EH (cell line): ENCODE measurements at regions not wholly inside any gene's neighbourhood (a gene's known extent, or its start where the extent isn't known, plus 50 kb on each side); places are given as distances from the start of the nearest gene placed in this dataset.

ENCODE experiments used
- DNase-seq: peaks from one replicate; pipeline ENCODE4 v3.0.0-alpha.2; 2015; ENCODE audit warnings: low read depth

DNA sequence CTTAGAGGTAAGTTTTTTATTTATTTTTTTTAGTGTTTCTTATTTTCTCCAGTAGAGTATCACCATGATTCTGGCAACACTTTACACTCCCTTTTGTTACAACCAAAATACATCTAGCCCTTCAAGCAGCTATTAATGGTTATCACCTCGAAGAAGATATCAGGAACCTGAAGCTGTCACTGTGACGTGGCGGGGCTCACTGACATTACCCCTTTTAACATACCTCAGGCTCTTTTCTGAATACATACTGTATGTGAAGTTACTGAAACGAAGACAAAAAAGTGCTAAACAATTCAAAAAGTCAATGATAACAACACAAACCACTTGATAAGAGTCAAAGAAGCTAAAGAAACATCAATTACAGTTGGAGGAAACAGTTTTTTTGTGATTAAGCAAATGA lies 1218.7 kb downstream of the EFNB2 start:
- DNase-seq = no peak

DNA sequence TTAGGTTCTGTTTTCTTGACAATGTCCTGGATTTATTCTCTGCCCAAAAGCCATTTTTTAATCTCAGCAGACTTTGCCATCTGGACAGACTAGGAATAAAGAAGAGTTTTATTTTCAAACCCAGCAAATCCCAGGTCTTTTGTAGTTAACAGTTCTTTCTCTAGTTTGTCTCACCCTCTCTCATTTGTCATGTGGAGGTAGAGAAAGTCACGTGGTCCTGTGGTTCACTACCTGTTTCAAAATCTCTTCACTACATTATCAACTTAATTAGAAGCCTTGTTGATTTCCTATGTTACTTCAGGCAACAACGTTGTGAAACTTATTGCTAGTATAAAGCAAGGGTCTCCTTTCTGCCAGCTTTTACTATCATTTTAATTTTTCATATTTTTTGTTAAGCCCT lies 1222.6 kb downstream of the EFNB2 start:
- no peak for DNase-seq

DNA sequence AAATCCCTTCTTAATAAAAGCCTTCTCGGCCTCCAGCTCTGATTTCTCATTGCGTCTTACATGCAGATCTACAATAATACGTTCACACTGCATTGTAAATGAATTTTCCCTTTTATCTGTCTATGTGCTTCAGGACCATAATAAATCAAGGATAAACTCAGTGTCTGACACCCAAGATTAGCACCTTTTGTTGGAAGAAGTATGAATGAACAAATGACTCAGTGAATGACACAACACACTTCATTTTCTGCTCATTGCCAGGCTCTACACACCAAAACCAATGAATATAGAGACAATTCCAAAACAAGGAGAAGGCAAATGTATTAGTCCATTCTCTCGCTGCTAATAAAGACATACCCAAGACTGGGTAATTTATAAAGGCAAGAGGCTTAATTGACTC lies 1224.4 kb downstream of the EFNB2 start:
- no peak for DNase-seq

DNA sequence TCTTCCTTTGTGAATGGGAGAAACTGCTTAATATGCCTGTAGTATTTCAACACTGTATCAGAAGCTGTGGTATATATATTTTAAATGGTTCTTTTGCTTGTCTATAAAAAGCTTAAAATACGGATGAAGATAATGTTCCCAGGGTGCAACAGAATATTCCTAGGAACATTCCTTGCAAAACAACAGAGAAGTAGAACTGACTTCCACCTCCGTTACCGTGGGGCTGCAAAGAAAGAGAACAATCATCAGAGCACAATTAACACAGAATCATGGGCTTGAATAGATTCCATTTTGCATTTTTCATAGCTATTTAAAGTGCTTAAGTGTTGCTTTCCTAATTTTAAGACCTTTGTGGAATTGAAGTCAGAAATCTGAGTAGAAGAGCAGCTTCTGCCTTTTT lies 1227.7 kb downstream of the EFNB2 start:
- no peak for DNase-seq

DNA sequence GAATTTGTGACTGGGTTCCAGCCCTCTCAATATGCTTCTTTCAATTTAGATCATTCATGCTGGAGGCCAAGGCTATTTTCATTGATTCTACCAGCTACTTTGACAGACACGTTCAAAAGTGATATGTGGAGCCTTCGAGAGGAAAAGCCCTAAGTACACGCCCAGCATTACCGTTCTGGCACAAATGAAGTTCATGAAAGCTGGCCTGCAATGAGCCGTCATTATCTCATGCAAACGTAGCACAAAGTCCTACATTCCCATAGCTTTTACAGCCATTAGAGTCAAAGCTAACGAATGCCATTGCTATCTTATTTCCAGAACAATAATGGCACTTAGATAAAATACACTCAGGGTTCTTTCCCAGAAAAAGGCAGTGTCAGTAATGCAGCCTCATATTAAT lies 1237.6 kb downstream of the EFNB2 start:
- no peak for DNase-seq

DNA sequence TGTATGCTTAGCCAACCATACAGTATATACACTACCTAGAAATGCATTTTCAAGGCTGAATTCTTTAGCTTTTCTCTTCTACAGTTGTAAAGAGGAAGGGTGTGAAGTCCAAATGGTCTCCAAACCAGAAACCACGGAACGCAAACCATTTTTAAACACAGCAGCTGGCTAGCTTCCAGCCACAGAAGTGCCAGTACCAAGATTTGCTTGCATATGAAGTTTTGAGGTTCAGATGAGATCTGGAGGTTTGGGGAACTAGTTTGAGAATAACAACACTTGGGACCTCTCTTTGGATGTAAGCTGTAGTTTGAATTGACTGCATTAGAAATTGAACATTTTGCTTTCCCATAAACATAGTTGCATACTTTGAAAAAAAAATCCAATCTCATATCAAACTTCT lies 1243.5 kb downstream of the EFNB2 start:
- no peak for DNase-seq

DNA sequence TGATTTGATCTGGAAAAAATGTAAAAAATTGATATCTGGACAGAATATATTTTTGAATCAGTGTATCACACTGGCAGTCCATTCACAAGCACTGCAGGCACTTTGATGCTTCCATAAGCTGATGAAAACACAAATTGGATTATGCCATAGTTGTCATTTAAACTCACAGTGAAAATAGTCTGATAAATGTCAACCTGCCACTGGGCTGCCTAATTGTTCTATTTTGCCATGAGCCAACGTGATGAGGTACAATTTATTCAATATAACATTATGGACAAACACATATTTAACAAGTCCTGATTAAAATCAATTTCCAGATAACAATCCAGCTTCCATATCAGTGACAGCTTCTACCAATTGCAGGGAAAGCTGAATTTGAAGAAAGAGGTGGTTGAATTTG lies 1244.9 kb downstream of the EFNB2 start:
- DNase-seq = no peak

DNA sequence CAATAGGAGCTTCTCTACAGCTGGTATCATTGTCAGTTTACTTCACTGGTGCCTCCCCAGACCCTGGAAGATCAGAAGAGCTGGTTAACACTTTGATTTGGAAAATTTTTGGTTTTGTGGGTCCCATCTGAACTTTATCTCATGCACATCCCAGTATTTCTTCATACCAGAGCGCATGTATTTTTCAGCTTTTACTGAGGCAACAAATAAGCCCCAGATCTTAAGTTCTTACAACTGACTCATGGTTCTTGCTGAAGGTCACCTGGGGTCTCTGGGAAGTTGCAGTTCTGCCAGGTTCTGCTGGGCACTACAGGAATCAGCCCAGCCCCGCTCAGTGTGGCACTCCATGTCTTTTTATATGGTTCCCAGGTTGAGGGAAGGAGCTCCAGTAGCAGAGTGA lies 1249.9 kb downstream of the EFNB2 start:
- DNase-seq = no peak

DNA sequence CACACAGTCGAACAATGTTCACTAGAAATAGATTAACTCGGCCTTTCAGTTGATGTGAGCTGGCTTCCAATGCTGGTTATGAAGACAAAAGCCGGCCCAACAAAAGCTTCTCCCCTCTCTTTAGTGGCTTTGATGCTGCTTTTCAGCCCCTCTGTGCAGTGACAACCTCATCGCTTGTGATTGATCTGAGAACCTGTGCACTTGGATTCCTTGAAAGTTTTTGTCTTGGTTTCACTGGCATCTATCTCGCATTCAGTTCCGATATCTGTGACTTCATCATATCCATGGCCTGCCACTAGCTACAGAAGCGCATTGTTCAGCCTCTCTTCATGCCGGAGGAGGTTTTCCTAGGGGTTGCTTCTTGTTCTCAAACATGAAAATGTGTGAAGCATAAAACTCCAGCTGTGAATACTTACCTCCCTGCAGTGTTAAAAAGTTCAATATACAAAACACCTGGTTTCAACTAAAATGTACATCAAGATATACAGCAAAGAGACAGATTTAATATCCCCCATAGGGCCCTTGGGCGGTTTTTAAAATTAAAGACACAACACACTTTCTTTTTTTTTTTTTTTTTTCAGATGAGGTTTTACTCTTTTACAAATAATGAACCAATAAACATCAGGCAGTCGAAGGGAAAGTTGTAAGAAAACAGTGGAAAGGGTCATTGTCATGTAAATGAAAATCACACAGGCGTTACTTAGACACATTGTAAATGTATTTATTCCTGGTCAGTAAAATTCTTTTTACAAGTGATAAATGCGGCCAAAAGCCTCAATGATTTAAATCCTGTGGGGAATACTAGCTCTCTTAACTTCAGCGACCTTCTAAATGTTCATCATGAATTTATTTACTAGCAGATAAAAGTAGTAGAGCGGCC lies 1252.8 kb downstream of the EFNB2 start:
- DNase-seq = no peak

DNA sequence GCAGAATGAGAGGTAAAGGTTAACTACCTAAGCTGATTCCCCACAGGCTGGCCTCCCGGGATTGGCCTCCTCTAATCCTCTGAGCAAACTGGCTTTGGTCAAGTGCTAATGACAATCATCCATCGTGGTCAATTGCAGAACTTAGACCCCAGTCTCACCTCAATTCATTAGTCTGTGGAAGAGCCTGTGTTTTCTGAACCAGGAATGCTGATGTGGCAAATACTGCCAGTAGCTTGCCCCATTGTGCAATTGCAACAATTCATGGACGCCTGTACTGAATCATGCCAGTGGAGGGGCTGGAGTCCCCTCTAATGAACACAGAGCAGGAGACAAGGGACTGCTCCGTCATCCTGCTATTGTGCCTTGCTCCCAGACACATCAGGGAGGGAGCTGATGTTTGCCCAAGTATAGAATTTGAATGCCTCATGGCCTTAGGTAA lies 1256.5 kb downstream of the EFNB2 start:
- no peak for DNase-seq

DNA sequence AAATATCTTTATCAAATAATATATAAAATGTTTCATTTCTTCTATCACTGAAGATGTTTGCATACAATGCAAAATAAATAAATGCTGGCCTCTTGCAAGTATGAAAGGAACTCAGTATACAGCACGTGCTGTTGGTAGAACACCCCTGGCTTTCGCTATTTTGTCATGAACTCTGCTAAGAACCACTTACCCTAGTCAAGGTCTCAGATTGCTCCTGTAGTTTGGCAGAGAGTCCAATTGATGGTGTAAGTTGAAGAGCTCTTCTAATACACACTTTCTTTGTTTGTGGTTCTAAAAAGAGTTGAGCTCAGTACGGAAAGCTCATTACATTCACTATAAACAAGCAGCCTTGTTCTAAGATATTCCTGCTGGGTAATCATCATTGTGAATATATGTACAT lies 1258.9 kb downstream of the EFNB2 start:
- DNase-seq = no peak

DNA sequence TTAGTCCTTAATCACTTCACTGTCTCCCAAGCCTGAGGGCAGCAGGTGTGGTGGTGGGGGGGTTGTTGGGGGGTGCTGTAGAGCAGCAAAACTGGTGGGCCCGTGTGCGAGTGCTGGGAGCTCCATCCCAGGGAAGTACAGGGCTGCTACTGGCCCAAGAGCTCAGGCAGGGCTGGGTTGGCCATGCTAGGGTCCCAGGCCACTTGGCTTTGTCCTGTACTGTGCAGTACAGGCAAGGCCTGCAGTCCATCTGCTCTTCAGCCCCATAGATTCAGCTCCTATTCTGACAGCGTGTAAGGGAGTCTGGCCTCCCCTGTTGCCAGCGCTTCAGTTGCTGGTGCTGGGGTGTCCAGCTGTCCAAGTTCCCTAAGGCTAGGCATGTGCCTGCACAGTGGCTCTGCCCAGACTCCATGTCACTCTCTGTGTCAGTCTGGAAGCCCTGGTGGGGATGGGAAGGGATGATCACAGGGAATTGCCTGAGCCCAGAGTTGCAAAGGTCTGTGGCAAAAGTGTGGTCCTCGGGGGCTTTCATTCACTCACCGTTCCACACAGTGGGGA lies 1261.7 kb downstream of the EFNB2 start:
- no peak for DNase-seq

DNA sequence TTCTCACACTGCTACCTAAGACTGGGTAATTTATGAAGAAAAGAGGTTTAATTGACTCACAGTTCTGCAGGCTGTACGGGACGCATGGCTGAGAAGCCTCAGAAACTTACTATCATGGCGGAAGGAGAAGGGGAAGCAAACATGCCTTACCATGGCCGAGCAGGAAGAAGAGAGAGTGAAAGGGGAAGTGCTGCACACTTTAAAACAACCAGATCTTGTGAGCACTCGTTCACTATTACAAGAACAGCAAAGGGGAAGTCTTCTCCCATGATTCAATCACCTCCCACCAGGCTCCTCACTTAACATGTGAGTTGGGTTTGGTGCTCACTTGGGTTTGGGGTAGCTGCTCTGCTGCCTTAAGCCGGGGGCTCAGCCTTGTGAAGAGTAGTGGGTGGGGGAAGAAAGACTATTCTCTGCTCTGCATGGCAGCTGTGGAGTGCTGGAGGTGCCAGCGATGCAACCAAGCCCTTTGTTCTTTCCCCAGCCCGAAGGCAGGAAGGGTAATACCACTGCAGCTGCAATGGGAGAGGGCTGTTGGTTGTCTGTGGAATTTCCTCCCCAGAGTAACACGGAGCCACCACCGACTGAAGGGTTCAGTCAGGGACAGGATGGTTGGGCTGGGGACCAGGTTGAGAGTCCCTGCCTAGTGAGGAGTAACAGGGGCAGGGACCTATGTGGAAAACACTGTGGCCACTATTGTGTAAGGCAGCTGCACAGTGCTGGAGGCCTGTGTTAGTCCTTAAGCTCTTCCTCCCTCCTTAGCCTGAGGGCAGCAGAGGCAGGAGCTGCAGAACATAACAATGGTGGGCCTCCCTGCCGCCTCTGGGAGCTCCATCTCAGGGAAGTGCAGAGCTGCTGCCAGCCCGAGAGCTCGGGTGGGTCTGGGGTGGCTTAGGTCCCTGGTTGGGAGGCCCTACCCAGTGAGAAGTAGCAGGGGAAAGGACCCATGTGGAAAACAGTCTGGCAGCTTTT lies 1262.5 kb downstream of the EFNB2 start:
- peak; percentile 4 for DNase-seq

DNA sequence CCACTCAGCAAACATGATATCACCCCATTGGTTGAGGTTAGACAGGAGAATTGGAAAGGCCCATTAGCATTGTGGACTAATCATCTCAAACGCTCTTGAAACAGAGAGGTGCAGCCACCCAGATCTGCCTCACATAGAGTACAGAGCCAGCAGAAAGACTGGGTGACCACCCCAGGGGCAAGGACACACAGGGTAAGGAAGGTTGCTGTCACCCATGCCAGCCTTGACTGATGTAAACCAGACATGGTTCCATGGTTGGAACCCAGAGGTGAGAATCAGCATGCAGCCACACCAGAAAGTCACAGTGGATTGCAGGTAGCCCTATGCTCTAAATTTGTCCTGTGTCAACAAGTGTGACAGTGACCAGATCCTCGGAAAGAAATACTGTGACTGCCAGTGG lies 1268.8 kb downstream of the EFNB2 start:
- no peak for DNase-seq

DNA sequence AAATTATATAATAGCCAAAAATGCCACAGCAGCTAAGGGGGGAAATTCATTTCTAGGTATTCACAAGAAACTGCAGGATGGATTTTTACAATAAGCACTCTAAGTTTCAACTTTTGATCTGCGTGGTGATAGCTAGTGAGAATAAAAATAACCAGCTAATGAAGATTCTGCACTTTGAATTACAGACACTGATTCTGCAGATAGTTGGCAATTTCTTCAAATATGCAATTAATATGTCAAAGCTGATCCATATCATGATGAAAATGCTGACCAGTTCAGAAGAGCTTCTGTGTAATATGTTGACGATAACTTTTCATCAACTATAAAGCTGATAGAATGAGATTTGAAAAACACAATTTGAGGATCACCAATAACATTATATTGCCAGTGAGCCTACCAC lies 1272.9 kb downstream of the EFNB2 start:
- DNase-seq = no peak

DNA sequence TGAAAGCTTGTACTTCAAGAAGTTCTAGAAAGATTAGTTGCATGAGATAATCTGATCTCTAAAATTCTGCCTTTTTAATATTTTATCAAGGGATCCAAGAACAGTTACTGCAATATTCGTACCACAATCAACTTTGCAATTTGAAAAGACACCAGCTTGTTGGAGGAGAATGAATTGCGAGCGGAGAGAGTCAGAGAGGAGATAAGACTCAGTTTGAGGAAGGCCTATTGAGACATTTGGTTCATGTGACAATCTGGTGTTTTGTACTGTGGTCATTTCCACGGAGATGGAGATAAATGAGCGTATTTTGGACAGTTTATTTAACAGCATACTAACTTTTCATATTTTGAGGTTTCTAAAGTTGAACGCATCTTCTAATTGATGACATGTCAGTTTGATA lies 1276.0 kb downstream of the EFNB2 start:
- no peak for DNase-seq

DNA sequence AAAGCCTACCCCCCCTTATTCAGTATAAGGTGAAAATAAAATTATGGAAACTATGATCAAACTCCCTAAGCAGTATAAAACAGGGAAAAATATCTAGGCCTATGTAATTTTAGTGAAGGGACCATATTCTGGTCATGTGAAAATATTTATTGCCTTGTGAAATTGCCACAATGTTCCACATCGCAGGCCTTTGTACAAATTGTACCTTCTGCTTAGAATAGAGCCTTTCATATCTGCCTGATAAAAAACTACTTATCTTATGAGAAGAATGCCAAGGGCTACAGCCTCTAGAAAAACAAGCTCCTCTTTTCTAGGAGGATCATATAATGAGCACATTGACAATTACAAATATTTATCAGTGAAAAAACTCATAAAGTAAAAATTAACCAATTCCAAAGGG lies 1280.0 kb downstream of the EFNB2 start:
- no peak for DNase-seq

DNA sequence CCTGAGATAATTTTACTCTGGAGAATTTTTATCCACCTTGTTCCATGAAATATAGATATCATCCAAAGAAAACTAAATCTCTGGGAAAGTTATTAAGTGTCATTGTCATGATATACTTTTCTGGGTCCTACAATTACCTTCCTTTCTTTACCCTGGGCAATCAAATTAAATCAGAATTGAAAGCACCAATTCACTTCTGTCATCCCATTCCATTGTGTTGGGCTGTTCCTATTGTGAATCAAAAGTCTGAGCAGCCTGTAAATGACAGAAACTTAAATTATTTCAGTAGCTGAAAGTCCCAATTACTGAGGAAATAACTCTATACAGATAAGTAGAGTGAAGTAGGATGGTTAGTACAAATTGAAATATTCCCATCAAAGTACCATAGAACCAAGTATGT lies 1284.2 kb downstream of the EFNB2 start:
- DNase-seq = no peak

DNA sequence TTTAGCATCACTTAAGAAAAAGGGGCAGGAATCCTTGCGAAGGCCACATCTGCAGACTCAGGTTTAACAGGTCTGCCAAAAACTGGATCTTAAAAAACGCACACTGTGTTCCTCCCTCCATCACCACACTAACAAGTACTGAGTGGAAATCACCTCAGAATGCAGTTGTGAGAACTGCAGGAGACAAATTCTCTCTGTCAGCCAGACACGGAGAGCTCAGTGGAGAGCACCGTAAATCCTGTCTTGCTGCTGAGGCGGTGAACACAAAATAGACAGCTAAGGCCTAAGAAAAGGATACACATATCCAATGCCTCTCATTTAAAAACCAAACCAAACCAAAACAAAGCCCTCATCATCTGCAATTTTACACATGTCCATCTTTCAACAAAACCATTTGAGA lies 1287.6 kb downstream of the EFNB2 start:
- DNase-seq = no peak

DNA sequence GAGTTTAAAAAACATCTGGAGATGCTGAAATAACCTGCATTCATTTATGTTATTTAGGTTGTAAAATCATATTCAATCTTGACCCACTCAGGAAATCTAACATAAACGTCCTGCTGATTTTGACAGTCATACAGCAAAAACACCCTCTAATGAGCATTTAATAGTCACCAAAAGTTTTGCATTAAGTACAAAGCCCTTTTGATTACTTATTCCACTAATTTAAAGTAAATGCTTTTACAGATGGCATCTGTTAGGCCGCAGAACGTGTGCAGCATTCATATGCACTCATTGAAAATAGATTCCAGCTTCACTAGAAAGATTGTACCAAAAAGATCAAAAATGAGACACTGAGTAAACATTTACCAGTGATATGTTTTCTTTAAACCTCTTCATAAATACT lies 1295.1 kb downstream of the EFNB2 start:
- no peak for DNase-seq

DNA sequence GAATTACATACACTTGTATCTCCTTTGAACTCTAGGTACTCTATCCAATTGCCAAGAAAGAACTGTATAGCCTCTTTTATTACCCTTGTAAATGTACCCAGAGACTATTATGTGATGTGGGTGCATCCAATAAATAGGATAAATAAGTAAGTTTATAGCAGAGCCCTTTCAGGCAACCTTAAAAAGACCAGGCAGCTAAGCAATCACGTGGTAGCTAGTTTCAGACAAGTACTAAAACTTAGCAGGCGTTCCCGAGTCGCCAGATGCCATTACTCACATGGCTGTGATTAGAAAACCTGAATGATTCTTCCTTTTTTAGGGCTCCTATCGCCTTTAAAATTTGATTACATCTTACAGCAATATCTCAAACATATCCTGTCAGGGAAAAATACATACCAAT lies 1303.0 kb downstream of the EFNB2 start:
- DNase-seq = peak; percentile 17

DNA sequence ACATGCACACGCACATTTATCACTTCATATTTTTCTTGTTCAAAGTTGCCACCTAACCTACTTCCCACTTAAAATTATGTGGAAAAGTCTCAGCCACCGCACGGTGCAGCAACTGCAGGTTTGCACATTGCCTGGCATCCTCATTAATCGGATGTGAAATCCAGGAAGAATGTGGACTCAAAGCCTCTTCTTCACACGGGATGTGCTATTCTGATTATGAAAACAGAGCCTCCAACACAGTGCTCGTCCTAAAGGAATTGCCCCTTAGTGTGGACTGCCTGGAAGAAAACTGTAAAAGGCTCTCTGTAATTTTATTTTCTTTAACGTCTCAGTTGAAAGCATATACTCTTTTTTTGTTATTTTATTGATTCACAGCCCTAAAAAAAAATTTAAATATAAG lies 1303.5 kb downstream of the EFNB2 start:
- DNase-seq = peak; percentile 16

DNA sequence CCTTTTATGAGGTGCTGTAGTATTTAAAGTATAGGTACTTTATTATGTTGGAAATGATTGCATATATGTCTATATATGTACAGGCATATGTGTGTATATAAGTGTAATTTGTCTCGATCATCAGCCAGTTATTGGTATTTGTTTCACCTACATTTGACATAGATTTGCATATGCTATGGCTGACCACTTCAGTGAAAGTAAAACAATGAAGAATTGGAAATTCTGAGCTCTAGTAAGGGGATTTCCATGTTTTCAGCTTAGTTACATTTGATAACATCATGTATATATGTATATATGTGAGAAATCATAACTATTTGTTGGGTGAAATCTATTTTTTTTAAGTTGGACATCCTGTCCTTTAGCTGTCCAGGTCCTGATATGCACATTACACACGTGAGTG lies 1303.9 kb downstream of the EFNB2 start:
- DNase-seq = no peak
